ENCODE measurements at regions not wholly inside any gene's neighbourhood (a gene's known extent, or its start where the extent isn't known, plus 50 kb on each side); places are given as distances from the start of the nearest gene placed in this dataset.

DNA sequence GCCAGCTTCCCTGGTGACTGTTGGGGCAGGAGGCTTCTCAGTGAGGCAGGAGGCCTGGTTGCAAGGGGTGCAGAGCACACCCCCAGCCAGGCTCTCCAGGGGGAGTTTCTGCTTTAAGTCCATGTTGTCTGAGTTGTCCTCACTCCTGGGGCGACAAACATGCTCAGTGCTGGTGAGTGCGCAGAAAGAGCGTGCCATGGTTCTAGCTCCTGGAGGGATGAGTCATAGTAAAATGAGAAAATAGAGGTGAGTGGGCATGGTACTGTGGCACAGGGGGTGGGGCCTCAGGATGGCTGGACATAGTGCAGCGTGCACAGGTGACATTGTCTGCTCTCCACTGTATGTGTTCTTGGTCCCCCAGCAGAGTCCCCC, 457.2 kb upstream of the HS6ST1 start:
- DNase-seq (ENCODE audit: insufficient read length, low spot score) (no peak), FAIRE-seq (no peak)
- TF ChIP-seq POLR2A (IDR thresholded peaks at IDR 0.05; ENCODE audit: low read depth, low read length), result no peak
- TF ChIP-seq POLR2AphosphoS5 (IDR thresholded peaks at IDR 0.05; ENCODE audit: low read depth, low read length), result no peak
- TF ChIP-seq POU2F2 (IDR thresholded peaks at IDR 0.05; ENCODE audit: low read depth, low read length), result no peak
- no peak for TF ChIP-seq SPI1 (IDR thresholded peaks at IDR 0.05; ENCODE audit: low read depth, low read length)
- TF ChIP-seq TAF1 (IDR thresholded peaks at IDR 0.05; ENCODE audit: low read depth, low read length), result no peak

DNA sequence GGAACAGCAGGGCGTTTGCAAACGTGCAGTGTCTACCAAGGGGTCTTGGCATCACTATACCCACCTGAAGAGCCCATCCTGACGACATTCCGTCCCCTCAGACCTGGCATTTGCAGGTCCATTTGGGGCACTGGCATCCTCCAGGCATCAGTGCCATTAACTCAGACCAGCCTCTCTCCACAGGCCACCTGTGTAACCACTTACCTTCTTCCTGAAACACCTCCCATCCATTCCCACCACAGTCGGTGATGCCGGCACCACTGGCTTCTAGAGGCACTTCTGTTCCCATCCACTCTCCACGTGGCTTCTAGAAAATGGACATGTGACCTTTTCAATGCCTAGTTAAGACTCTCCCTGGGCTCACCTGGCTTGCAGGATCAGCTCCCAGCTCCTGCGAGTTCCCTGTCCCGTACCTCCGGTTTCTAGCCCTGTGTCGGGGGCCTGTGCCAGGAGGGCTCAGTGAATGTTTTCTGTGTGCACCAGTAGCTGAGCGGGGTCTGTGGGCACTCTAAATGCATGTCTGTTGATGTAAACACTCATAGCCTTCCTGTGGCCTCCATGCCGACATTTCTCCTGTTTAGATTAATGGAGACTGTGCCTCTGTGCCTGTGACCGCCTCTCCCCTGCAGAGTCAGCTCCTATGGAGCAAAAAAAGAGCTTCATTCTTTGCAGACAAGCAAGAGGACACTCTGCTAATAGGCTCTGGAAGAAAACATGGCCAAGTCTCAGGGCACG, 458.0 kb upstream of the HS6ST1 start:
- TF ChIP-seq PAX5 (IDR thresholded peaks at IDR 0.05; ENCODE audit: insufficient read depth, low read length, severe bottlenecking) (no peak), POLR2AphosphoS5 (IDR thresholded peaks at IDR 0.05; ENCODE audit: low read depth, low read length) (no peak), POU2F2 (IDR thresholded peaks at IDR 0.05; ENCODE audit: low read depth, low read length) (no peak), TAF1 (IDR thresholded peaks at IDR 0.05; ENCODE audit: low read depth, low read length) (no peak), SPI1 (IDR thresholded peaks at IDR 0.05; ENCODE audit: low read depth, low read length) (no peak), POLR2A (IDR thresholded peaks at IDR 0.05; ENCODE audit: low read depth, low read length) (no peak)
- DNase-seq (ENCODE audit: insufficient read length, low spot score), result no peak
- no peak for FAIRE-seq

DNA sequence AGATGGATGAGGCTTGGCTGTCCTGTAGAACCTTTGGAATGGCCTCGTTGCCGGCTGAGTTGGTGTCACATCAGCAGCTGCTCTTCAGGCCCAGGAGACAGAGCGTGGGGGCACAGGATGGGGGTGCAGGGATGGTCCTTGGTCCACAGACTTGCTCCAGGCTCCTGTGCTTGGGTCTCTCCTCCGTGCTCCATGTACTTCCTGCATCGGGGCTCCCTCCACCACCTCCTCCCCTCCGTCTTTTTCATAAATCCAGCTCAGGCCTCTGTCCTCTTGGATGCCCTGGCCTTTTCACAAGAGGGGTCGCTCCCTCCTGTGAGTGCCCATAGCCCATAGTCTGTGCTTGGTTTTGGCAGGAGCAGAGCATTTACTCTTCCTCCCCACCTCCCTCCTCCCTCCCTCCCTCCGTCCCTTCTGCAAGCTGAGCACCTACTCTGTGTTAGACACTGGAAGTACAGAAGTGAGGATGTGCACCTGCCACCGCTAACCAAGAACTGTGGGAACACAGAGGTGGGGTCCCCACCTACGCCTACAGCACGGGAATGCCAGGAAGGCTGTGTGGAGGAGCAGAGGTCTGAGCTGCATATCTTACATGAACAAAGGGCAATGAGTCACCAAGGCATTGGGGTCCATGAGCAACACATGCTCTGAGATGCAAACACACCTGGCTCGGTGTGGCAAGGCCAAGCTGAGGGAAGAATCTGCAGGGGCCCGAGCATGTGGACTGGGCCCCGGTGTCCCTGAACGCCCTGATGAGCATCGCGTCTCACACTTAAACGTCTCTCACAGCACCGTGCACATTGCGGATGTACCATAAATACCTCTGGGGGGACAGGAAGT, 458.7 kb upstream of the HS6ST1 start:
- FAIRE-seq (no peak), DNase-seq (ENCODE audit: insufficient read length, low spot score) (no peak)
- no peak for TF ChIP-seq POLR2A (IDR thresholded peaks at IDR 0.05; ENCODE audit: low read depth, low read length)
- no peak for TF ChIP-seq SPI1 (IDR thresholded peaks at IDR 0.05; ENCODE audit: low read depth, low read length)
- no peak for TF ChIP-seq TAF1 (IDR thresholded peaks at IDR 0.05; ENCODE audit: low read depth, low read length)
- TF ChIP-seq POU2F2 (IDR thresholded peaks at IDR 0.05; ENCODE audit: low read depth, low read length), result no peak
- TF ChIP-seq PAX5 (IDR thresholded peaks at IDR 0.05; ENCODE audit: insufficient read depth, low read length, severe bottlenecking), result no peak
- no peak for TF ChIP-seq POLR2AphosphoS5 (IDR thresholded peaks at IDR 0.05; ENCODE audit: low read depth, low read length)

DNA sequence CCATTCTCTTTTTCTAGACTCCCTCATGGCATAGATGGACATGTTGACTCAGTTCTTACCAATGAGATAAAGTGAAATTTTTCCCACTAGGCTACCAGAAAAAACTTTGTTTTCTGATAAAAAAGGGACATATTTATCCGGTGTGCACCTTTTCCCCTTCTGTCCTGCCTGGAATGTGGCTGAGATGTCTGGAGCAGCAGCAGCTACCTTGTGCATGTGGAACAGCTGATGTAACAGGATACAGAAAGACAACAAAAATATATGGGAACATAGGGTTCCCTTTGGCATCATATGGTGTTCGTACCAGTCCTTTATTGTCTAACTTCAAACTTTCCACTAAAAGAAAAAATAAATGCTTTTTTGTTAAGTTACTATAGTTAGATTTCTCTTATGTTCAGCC, 460.2 kb upstream of the HS6ST1 start:
- DNase-seq (ENCODE audit: insufficient read length, low spot score) (no peak), FAIRE-seq (no peak)
- TF ChIP-seq POLR2AphosphoS5 (IDR thresholded peaks at IDR 0.05; ENCODE audit: low read depth, low read length) (no peak), PAX5 (IDR thresholded peaks at IDR 0.05; ENCODE audit: insufficient read depth, low read length, severe bottlenecking) (no peak)

DNA sequence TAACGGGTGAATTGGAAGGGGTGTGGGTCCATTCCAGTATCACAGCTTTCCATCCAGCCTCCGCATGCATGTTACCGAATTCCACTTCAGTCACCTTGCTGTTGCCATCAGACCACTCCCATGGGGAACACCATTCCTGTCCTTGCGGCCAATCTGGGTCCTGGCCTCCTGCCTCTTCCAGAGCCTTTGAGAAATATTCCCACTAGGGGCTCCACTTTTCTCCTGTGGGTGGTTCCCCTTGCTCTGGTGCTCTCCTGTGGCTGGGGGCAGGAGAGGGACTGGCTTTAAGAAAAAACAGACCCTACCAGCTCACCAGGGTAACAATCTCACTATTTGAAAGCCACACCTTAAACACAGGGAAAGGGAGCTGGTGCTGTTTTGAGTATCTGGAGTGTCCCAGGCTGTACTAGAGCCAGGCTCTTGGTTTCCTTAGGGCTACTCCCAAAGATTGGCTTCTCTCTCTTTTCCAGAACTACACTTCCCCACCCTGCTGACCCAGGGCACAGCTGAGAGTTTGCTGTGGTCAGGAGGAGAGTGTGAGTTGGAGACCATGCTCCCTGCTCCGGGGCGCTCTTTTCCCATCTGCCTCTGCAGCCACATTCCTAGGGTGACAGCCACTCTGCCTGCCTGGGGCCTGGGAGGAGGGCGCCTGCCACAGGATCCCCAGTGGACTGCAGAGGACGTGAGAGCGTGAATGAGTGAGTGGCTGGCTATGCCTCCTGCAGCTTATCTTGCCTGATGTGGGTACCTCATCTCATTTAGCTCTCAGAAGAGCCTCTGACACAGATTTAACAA, 460.8 kb upstream of the HS6ST1 start:
- FAIRE-seq (no peak), DNase-seq (ENCODE audit: insufficient read length, low spot score) (no peak)
- TF ChIP-seq POLR2AphosphoS5 (IDR thresholded peaks at IDR 0.05; ENCODE audit: low read depth, low read length) (no peak), TAF1 (IDR thresholded peaks at IDR 0.05; ENCODE audit: low read depth, low read length) (no peak), POU2F2 (IDR thresholded peaks at IDR 0.05; ENCODE audit: low read depth, low read length) (no peak), POLR2A (IDR thresholded peaks at IDR 0.05; ENCODE audit: low read depth, low read length) (no peak), SPI1 (IDR thresholded peaks at IDR 0.05; ENCODE audit: low read depth, low read length) (no peak), PAX5 (IDR thresholded peaks at IDR 0.05; ENCODE audit: insufficient read depth, low read length, severe bottlenecking) (no peak)

GRCh38 chr2:128780434-128781080, 461.9 kb upstream of the HS6ST1 start:
- TF ChIP-seq TAF1 (IDR thresholded peaks at IDR 0.05; ENCODE audit: low read depth, low read length) (no peak), POU2F2 (IDR thresholded peaks at IDR 0.05; ENCODE audit: low read depth, low read length) (no peak), PAX5 (IDR thresholded peaks at IDR 0.05; ENCODE audit: insufficient read depth, low read length, severe bottlenecking) (no peak)
- DNase-seq (ENCODE audit: insufficient read length, low spot score) (no peak), FAIRE-seq (no peak)

- FAIRE-seq, result no peak
- no peak for TF ChIP-seq POU2F2 (IDR thresholded peaks at IDR 0.05; ENCODE audit: low read depth, low read length)
- TF ChIP-seq POLR2AphosphoS5 (IDR thresholded peaks at IDR 0.05; ENCODE audit: low read depth, low read length), result no peak
- TF ChIP-seq PAX5 (IDR thresholded peaks at IDR 0.05; ENCODE audit: insufficient read depth, low read length, severe bottlenecking), result no peak
- TF ChIP-seq TAF1 (IDR thresholded peaks at IDR 0.05; ENCODE audit: low read depth, low read length), result no peak
- no peak for DNase-seq (ENCODE audit: insufficient read length, low spot score)
Observed at GRCh38 chr2:128781166-128781565, 462.5 kb upstream of the HS6ST1 start.

GRCh38 chr2:128781585-128782385, 463.1 kb upstream of the HS6ST1 start:
- no peak for DNase-seq (ENCODE audit: insufficient read length, low spot score)
- no peak for FAIRE-seq
- TF ChIP-seq SPI1 (IDR thresholded peaks at IDR 0.05; ENCODE audit: low read depth, low read length) (no peak), PAX5 (IDR thresholded peaks at IDR 0.05; ENCODE audit: insufficient read depth, low read length, severe bottlenecking) (no peak), POLR2AphosphoS5 (IDR thresholded peaks at IDR 0.05; ENCODE audit: low read depth, low read length) (no peak), POLR2A (IDR thresholded peaks at IDR 0.05; ENCODE audit: low read depth, low read length) (no peak), POU2F2 (IDR thresholded peaks at IDR 0.05; ENCODE audit: low read depth, low read length) (no peak), TAF1 (IDR thresholded peaks at IDR 0.05; ENCODE audit: low read depth, low read length) (no peak)
